ENCODE measurements at regions not wholly inside any gene's neighbourhood (a gene's known extent, or its start where the extent isn't known, plus 50 kb on each side); places are given as distances from the start of the nearest gene placed in this dataset.
A peak's percentile ranks its signal among the peaks of the same experiment; 100 is the strongest.

DNA sequence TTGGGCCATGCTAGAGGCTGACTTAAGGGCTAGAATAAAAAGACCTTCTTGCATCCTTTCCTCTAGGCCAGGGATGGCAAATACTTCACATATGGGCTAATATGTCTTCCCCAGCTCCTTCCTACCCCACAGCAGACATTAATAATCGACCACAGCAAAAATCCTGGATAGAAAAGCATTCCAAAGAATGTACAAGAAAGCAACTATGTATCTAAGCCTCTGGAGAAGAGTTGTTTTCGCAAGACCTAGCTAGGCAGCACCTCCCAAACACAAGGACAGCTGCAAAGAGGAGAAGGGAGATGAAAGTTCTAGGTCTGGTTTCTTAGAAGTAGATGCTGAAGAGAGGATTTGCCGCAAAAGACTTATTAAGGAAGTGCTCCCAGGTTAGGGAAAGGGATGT, 372.6 kb downstream of the SLC4A3 start:
- no peak for DNase-seq
- H2BK120ac ChIP-seq (ENCODE audit: low read depth, low read length, poor library complexity, severe bottlenecking), result no peak overlapping the region
- WGBS (ENCODE audit: extremely low coverage, insufficient read length, low lambda C conversion rate), result no CpG with 5 or more reads among the region's 3 CpGs
- Mint-ChIP-seq H3K9me3 (no peaks in the 10 kb centered on the region), H3K4me1 (peaks cover 15 to 17% of the 10 kb centered on the region in 2 experiments), H3K27ac (peak overlapping the region in 1 of 3 experiments; percentile 27; a peak in 1 of 7 replicates), H3K4me3 (no peak overlapping the region), H3K27me3 (ENCODE audit: low read depth) (peaks cover 7% of the 10 kb centered on the region), H3K36me3 (ENCODE audit: insufficient read depth in 1 of 3, low read depth in 3 of 3) (no peaks in the 10 kb centered on the region)
- no peak overlapping the region for H2AFZ ChIP-seq (ENCODE audit: low read length)
- no peak overlapping the region for H2BK15ac ChIP-seq (ENCODE audit: low read depth, low read length)
- H3K27ac ChIP-seq (ENCODE audit: insufficient read length, low read depth, low read length), result no peak overlapping the region
- no peak overlapping the region for H3K18ac ChIP-seq (ENCODE audit: insufficient read length, low read depth, low read length)
- no peaks in the 10 kb centered on the region for H3K4me1 ChIP-seq (ENCODE audit: insufficient read depth, low read length)
- H2AK5ac ChIP-seq (ENCODE audit: insufficient read length, low read length), result no peak overlapping the region
- no peaks in the 10 kb centered on the region for H3K79me1 ChIP-seq (ENCODE audit: insufficient read depth, low read depth, low read length, poor library complexity, severe bottlenecking)
- H3T11ph ChIP-seq (ENCODE audit: low read length), result no peak overlapping the region
- H4K5ac ChIP-seq (ENCODE audit: insufficient read length, low read depth, low read length), result no peak overlapping the region
- H2BK20ac ChIP-seq (ENCODE audit: low read depth, low read length, poor library complexity, severe bottlenecking), result no peak overlapping the region
- H3K56ac ChIP-seq (ENCODE audit: insufficient read length, low read depth, low read length), result no peak overlapping the region
- no peaks in the 10 kb centered on the region for H3K23me2 ChIP-seq (ENCODE audit: insufficient read length, low read depth, low read length, poor library complexity, severe bottlenecking)
- H3K9me3 ChIP-seq (ENCODE audit: control insufficient read depth, low read depth, low read length), result no peaks in the 10 kb centered on the region
- H2BK5ac ChIP-seq (ENCODE audit: insufficient read length, low read length), result no peak overlapping the region
- H3K14ac ChIP-seq (ENCODE audit: insufficient read depth, low read length), result no peak overlapping the region
- no peaks in the 10 kb centered on the region for H4K20me1 ChIP-seq (ENCODE audit: control insufficient read depth, insufficient read depth, insufficient read length)
- no peak overlapping the region for H4K91ac ChIP-seq (ENCODE audit: insufficient read length, low read depth, low read length)
- no peak overlapping the region for H2BK12ac ChIP-seq (ENCODE audit: insufficient read length, low read depth, low read length)
- no peaks in the 10 kb centered on the region; the same call in 1 of the 2 replicates for H3K79me2 ChIP-seq (ENCODE audit: insufficient read depth, low read length)
- H3K4me2 ChIP-seq (ENCODE audit: insufficient read depth, insufficient read length, low read length), result no peak overlapping the region
- no peak overlapping the region for H3K9ac ChIP-seq (ENCODE audit: extremely low read depth, insufficient read length, low read length)
- no peak overlapping the region for H4K8ac ChIP-seq (replicated peaks; ENCODE audit: insufficient read length, low read depth, low read length)
- H3K27me3 ChIP-seq (ENCODE audit: insufficient read depth, low read length), result no peaks in the 10 kb centered on the region
- TF ChIP-seq, protein P1, sequence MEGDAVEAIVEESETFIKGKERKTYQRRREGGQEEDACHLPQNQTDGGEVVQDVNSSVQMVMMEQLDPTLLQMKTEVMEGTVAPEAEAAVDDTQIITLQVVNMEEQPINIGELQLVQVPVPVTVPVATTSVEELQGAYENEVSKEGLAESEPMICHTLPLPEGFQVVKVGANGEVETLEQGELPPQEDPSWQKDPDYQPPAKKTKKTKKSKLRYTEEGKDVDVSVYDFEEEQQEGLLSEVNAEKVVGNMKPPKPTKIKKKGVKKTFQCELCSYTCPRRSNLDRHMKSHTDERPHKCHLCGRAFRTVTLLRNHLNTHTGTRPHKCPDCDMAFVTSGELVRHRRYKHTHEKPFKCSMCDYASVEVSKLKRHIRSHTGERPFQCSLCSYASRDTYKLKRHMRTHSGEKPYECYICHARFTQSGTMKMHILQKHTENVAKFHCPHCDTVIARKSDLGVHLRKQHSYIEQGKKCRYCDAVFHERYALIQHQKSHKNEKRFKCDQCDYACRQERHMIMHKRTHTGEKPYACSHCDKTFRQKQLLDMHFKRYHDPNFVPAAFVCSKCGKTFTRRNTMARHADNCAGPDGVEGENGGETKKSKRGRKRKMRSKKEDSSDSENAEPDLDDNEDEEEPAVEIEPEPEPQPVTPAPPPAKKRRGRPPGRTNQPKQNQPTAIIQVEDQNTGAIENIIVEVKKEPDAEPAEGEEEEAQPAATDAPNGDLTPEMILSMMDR (conservative IDR thresholded peaks at IDR 0.05), result no peak
- no peak overlapping the region for H3K4ac ChIP-seq (ENCODE audit: low read depth, low read length)
- no peak overlapping the region for H3K23ac ChIP-seq (ENCODE audit: insufficient read length, low read depth, low read length)
